DMS 273 (cell line): ENCODE measurements at regions not wholly inside any gene's neighbourhood (a gene's known extent, or its start where the extent isn't known, plus 50 kb on each side); places are given as distances from the start of the nearest gene placed in this dataset.

Source experiments
- DNase-seq: peaks from one replicate; lab custom pipeline; 2025; ENCODE audit not compliant: unreplicated experiment; lab: John Stamatoyannopoulos, UW

- DNase-seq: no peak
These were observed 217.0 kb upstream of the PRR20A start for GRCh38 chr13:56923626-56924140.

- DNase-seq: no peak
These were observed 216.3 kb upstream of the PRR20A start for GRCh38 chr13:56924401-56924800.

GRCh38 chr13:56932104-56932503, 208.6 kb upstream of the PRR20A start:
- DNase-seq: no peak

GRCh38 chr13:56953965-56954364, 186.8 kb upstream of the PRR20A start:
- DNase-seq: no peak

GRCh38 chr13:56975647-56976046, 165.1 kb upstream of the PRR20A start:
- no peak for DNase-seq

- DNase-seq: no peak
These were observed 159.9 kb upstream of the PRR20A start for GRCh38 chr13:56980856-56981255.

- DNase-seq: no peak
These were observed 154.6 kb upstream of the PRR20A start for GRCh38 chr13:56986121-56986520.

GRCh38 chr13:56988543-56988942, 152.2 kb upstream of the PRR20A start:
- DNase-seq: no peak

GRCh38 chr13:57003682-57004081, 137.0 kb upstream of the PRR20A start:
- DNase-seq: no peak

GRCh38 chr13:57017357-57017756, 123.4 kb upstream of the PRR20A start:
- no peak for DNase-seq

GRCh38 chr13:57018915-57019314, 121.8 kb upstream of the PRR20A start:
- no peak for DNase-seq

- DNase-seq: no peak
These were observed 110.0 kb upstream of the PRR20A start for GRCh38 chr13:57030671-57031070.

GRCh38 chr13:57036290-57036689, 104.4 kb upstream of the PRR20A start:
- DNase-seq: no peak

GRCh38 chr13:57044910-57045309, 95.8 kb upstream of the PRR20A start:
- no peak for DNase-seq

GRCh38 chr13:57045826-57046546, 94.7 kb upstream of the PRR20A start:
- DNase-seq: no peak

GRCh38 chr13:57056601-57057180, 84.0 kb upstream of the PRR20A start:
- no peak for DNase-seq

- DNase-seq: no peak
These were observed 77.7 kb upstream of the PRR20A start for GRCh38 chr13:57063007-57063406.

GRCh38 chr13:57073983-57074382, 66.7 kb upstream of the PRR20A start:
- DNase-seq: no peak

- DNase-seq: no peak
These were observed 65.1 kb upstream of the PRR20A start for GRCh38 chr13:57075588-57075987.

- no peak for DNase-seq
These were observed 53.7 kb upstream of the PRR20A start for GRCh38 chr13:57087006-57087405.
